B cell (primary cell): ENCODE measurements at regions not wholly inside any gene's neighbourhood (a gene's known extent, or its start where the extent isn't known, plus 50 kb on each side); places are given as distances from the start of the nearest gene placed in this dataset.

Source experiments
- ATAC-seq: fragments of 200-7000 bp; cut with Tn5 transposase; one replicate; pipeline ENCODE4 v1.10.0; 2021; ENCODE audit warnings: low read depth, mild to moderate bottlenecking, moderate number of reproducible peaks, moderate library complexity
- CTCF ChIA-PET: fragments of 350-600 bp; sonication (Branson Sonifier 250); formaldehyde crosslinking; loops from one replicate; lab custom pipeline; 2021; ENCODE audit warnings: antibody characterized with exemption, inconsistent platforms; lab: Charles Lee
- POLR2A ChIA-PET: fragments of 350-600 bp; sonication (Branson Sonifier 250); formaldehyde crosslinking; loops from one replicate; lab custom pipeline; 2021; ENCODE audit warnings: antibody characterized with exemption; lab: Charles Lee
- DNase-seq: peaks from one replicate; pipeline ENCODE4 v3.0.0; 2013
- H2AFZ ChIP-seq: 2 replicates; pipeline ENCODE4 v1.6.1; 2012; ENCODE audit warnings: mild to moderate bottlenecking, low read depth, low read length; ENCODE audit not compliant: insufficient read depth, poor library complexity, severe bottlenecking
- H3K27ac ChIP-seq, 2 donors: 1 replicate in 1 of 2; 2 replicates in 1 of 2; pipeline ENCODE4 v1.5.1; 2012 to 2013; ENCODE audit warnings: low read length in 2 of 2, mild to moderate bottlenecking in 2 of 2, moderate library complexity in 1 of 2
- H3K27me3 ChIP-seq, 4 experiments: fragments of 200-600 bp in 1 of 4; sonication (generic) in 1 of 4; replicated peaks in 1 of 4; 1 replicate in 2 of 4; 2 replicates in 2 of 4; pipeline versions ENCODE4 v1.6.1 to v1.7.0; 2013 to 2016; ENCODE audit warnings: low read length in 3 of 4, mild to moderate bottlenecking in 2 of 4, mixed read lengths in 1 of 4, moderate library complexity in 1 of 4; ENCODE audit not compliant: insufficient read depth in 4 of 4, control insufficient read depth in 3 of 4; ENCODE audit errors: control extremely low read depth in 1 of 4
- H3K36me3 ChIP-seq, 2 experiments: replicated peaks in 1 of 2; 1 replicate in 1 of 2; 2 replicates in 1 of 2; pipeline versions ENCODE4 v1.6.1 to v1.7.1; 2013; ENCODE audit warnings: low read length in 1 of 2; ENCODE audit not compliant: insufficient read depth in 2 of 2, control insufficient read depth in 1 of 2; ENCODE audit errors: control extremely low read depth in 1 of 2, extremely low read depth in 1 of 2
- H3K4me1 ChIP-seq, 2 donors: fragments of 200-600 bp in 1 of 2; sonication (generic) in 1 of 2; 1 replicate in 1 of 2; 2 replicates in 1 of 2; pipeline versions ENCODE4 v1.5.1 to v1.6.1; 2013 to 2017; ENCODE audit warnings: low read length in 2 of 2; ENCODE audit not compliant: control insufficient read depth in 2 of 2, insufficient read depth in 2 of 2
- H3K4me2 ChIP-seq: replicated peaks from 2 replicates; pipeline ENCODE3; 2012; ENCODE audit warnings: mild to moderate bottlenecking, low read depth, low read length; ENCODE audit not compliant: poor library complexity, severe bottlenecking
- H3K4me3 ChIP-seq, 5 experiments: fragments of 200-600 bp in 1 of 5; sonication (generic) in 1 of 5; 1 replicate in 3 of 5; 2 replicates in 2 of 5; pipeline versions ENCODE4 v1.5.1 to v1.7.0; 2011 to 2016; ENCODE audit warnings: low read length in 4 of 5, mild to moderate bottlenecking in 4 of 5, low read depth in 2 of 5, control low read depth in 1 of 5, moderate library complexity in 1 of 5; ENCODE audit not compliant: insufficient read depth in 1 of 5; ENCODE audit errors: control extremely low read depth in 1 of 5, extremely low read depth in 1 of 5
- H3K79me2 ChIP-seq: fragments of 200-600 bp; sonication (generic); one replicate; pipeline ENCODE4 v1.6.0; 2016; ENCODE audit warnings: low read length; ENCODE audit not compliant: control insufficient read depth, insufficient read depth
- H3K9ac ChIP-seq: fragments of 200-600 bp; sonication (generic); 2 replicates; pipeline ENCODE4 v1.6.1; 2017; ENCODE audit warnings: mild to moderate bottlenecking, low read length, moderate library complexity
- H3K9me3 ChIP-seq, 3 donors: one replicate each; pipeline versions ENCODE4 v1.6.1 to v1.7.1; 2013; ENCODE audit warnings: low read length in 2 of 3; ENCODE audit not compliant: control insufficient read depth in 2 of 3, insufficient read depth in 1 of 3; ENCODE audit errors: control extremely low read depth in 1 of 3
- H4K20me1 ChIP-seq: 2 replicates; pipeline ENCODE4 v1.6.0; 2012; ENCODE audit warnings: mild to moderate bottlenecking, low read length; ENCODE audit not compliant: insufficient read depth, control insufficient read depth, poor library complexity, severe bottlenecking
- H3K27ac Mint-ChIP-seq: one replicate; pipeline ENCODE4 v1.8.0; 2021; ENCODE audit warnings: mixed read lengths
- H3K27me3 Mint-ChIP-seq: one replicate; pipeline ENCODE4 v1.8.0; 2021; ENCODE audit warnings: mixed read lengths
- H3K4me1 Mint-ChIP-seq: one replicate; pipeline ENCODE4 v1.8.0; 2021; ENCODE audit warnings: mixed read lengths
- H3K4me3 Mint-ChIP-seq: one replicate; pipeline ENCODE4 v1.8.0; 2021; ENCODE audit warnings: mixed read lengths
- H3K9me3 Mint-ChIP-seq: one replicate; pipeline ENCODE4 v1.8.0; 2022; ENCODE audit warnings: mixed read lengths; ENCODE audit not compliant: insufficient read depth
- CTCF ChIP-seq: fragments of 200-600 bp; IDR thresholded peaks from one replicate; pipeline ENCODE4 v1.8.0; 2022; ENCODE audit warnings: antibody characterized with exemption, mild to moderate bottlenecking
- EZH2 ChIP-seq: IDR thresholded peaks from 2 replicates; pipeline ENCODE4 v1.6.1; 2012; ENCODE audit warnings: borderline replicate concordance, low read depth, mild to moderate bottlenecking, moderate library complexity, low read length; ENCODE audit not compliant: insufficient read depth, poor library complexity, severe bottlenecking
- WGBS: methylation state at CpG from one replicate; pipeline ENCODE4 v1.1.5; 2013; ENCODE audit warnings: missing lambda C conversion rate; ENCODE audit not compliant: insufficient coverage; 5-methylcytosine and 5-hydroxymethylcytosine counted together
- intact Hi-C: fragments of 100-400 bp; cut with micrococcal nuclease; formaldehyde crosslinking; loops from one replicate; pipeline ENCODE4 v1.10.0; 2022

- no peak for ATAC-seq
- Histone ChIP-seq H4K20me1 (no peaks in the 10 kb centered on the region), H3K4me3 (no peak overlapping the region), H3K36me3 (no peaks in the 10 kb centered on the region), H3K27ac (no peak overlapping the region), H3K9ac (no peak overlapping the region), H3K4me2 (no peak overlapping the region), H2AFZ (no peak overlapping the region), H3K79me2 (no peaks in the 10 kb centered on the region), H3K4me1 (no peaks in the 10 kb centered on the region), H3K27me3 (no peaks in the 10 kb centered on the region), H3K9me3 (no peaks in the 10 kb centered on the region)
- Mint-ChIP-seq H3K27me3 (no peaks in the 10 kb centered on the region), H3K9me3 (peaks cover 2% of the 10 kb centered on the region), H3K4me1 (no peaks in the 10 kb centered on the region), H3K27ac (no peak overlapping the region), H3K4me3 (no peak overlapping the region)
- TF ChIP-seq CTCF (no peak), EZH2 (no peak)
- no peak for DNase-seq
- ChIA-PET POLR2A (no interaction called here), CTCF (no interaction called here)
- WGBS = no CpG with 5 or more reads among the region's 3 CpGs
- intact Hi-C loops = no loop called here
Measured at GRCh38 chr7:16203065-16203464, 218.3 kb downstream of the CRPPA start.

GRCh38 chr7:16202303-16202702 is 219.0 kb downstream of the CRPPA start:
- H3K9ac ChIP-seq = no peak overlapping the region
- H3K9me3 ChIP-seq = no peaks in the 10 kb centered on the region
- Mint-ChIP-seq H3K4me3 (no peak overlapping the region), H3K4me1 (no peaks in the 10 kb centered on the region), H3K9me3 (peaks cover 2% of the 10 kb centered on the region), H3K27ac (no peak overlapping the region), H3K27me3 (no peaks in the 10 kb centered on the region)
- H3K4me3 ChIP-seq = no peak overlapping the region
- POLR2A ChIA-PET = no interaction called here
- no peaks in the 10 kb centered on the region for H3K27me3 ChIP-seq
- DNase-seq (no peak), ATAC-seq (no peak)
- intact Hi-C loops = no loop called here
- H3K36me3 ChIP-seq = no peaks in the 10 kb centered on the region
- no peak overlapping the region for H2AFZ ChIP-seq
- no peak for TF ChIP-seq EZH2
- no peak for TF ChIP-seq CTCF
- H3K79me2 ChIP-seq = no peaks in the 10 kb centered on the region
- H3K4me1 ChIP-seq = no peaks in the 10 kb centered on the region
- no peak overlapping the region for H3K27ac ChIP-seq
- H3K4me2 ChIP-seq = no peak overlapping the region
- H4K20me1 ChIP-seq = no peaks in the 10 kb centered on the region
- CTCF ChIA-PET = no interaction called here
